ENCODE measurements at regions not wholly inside any gene's neighbourhood (a gene's known extent, or its start where the extent isn't known, plus 50 kb on each side); places are given as distances from the start of the nearest gene placed in this dataset.

DNA sequence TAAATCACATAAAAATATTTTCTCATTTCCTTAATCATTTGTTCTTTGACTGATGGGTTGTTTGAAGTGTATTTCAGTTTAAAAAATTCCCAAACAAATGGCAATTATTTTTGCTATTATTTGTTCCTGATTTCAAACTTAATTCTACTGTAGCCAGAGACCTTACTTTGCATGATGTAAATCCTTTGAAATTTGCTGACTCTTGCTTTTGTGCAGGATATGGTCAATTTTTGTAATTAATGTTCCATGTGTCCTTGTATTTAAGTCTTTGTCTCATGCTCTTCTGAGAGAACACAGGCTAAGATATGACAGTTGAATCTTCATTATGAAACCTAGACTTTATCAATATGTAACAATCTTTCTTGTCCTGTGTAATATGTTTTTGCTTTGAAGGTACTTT lies 295.0 kb upstream of the CHD6 start:
- RAD21 ChIA-PET (ENCODE audit: low non-redundant PET in 1 of 2, low total read pairs in 2 of 2, uncharacterized antibody in 2 of 2, unreplicated experiment in 2 of 2) = no interaction called here
- BruUV-seq (replicated peaks) = no TSS peak
- intact Hi-C loops (cut with micrococcal nuclease) = no loop called here

DNA sequence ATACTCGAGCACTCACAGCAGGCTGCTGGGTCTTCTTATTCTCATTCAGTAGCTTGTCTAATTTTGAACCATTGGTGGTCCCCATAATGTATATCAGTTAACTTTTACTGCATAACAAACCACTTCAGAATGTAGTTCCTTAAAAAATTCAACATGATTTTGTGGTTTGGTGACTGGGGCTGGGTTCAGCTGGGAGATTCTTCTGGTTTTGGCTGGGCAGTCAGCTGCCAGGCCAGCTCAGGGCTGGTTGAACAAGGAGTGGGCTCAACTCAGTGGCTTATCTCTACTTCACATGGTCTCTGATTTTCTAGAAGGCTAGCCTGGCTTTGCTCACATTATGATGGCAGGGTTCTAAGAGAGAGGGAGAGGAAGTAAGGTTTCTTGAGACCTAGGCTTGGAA lies 292.4 kb upstream of the CHD6 start:
- CTCF ChIA-PET = no interaction called here
- BruUV-seq (replicated peaks) = no TSS peak
- intact Hi-C loops (cut with micrococcal nuclease) = no loop called here
- no peak for TF ChIP-seq POLR2AphosphoS5 (IDR thresholded peaks at IDR 0.05; ENCODE audit: low read depth, low read length)
- no peak for TF ChIP-seq ZFX (IDR thresholded peaks at IDR 0.05)
- TF ChIP-seq, protein P1, sequence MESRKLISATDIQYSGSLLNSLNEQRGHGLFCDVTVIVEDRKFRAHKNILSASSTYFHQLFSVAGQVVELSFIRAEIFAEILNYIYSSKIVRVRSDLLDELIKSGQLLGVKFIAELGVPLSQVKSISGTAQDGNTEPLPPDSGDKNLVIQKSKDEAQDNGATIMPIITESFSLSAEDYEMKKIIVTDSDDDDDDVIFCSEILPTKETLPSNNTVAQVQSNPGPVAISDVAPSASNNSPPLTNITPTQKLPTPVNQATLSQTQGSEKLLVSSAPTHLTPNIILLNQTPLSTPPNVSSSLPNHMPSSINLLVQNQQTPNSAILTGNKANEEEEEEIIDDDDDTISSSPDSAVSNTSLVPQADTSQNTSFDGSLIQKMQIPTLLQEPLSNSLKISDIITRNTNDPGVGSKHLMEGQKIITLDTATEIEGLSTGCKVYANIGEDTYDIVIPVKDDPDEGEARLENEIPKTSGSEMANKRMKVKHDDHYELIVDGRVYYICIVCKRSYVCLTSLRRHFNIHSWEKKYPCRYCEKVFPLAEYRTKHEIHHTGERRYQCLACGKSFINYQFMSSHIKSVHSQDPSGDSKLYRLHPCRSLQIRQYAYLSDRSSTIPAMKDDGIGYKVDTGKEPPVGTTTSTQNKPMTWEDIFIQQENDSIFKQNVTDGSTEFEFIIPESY (IDR thresholded peaks at IDR 0.05; ENCODE audit: extremely low read depth, insufficient replicate concordance, low read length) = no peak
- TF ChIP-seq JUND (IDR thresholded peaks at IDR 0.05) = no peak
- TF ChIP-seq FOSL1 (IDR thresholded peaks at IDR 0.05; ENCODE audit: low read depth) = no peak
- TF ChIP-seq SRF (IDR thresholded peaks at IDR 0.05; ENCODE audit: low read depth) = no peak
- no peak for TF ChIP-seq ELF1 (IDR thresholded peaks at IDR 0.05; ENCODE audit: borderline replicate concordance, low read depth)
- TF ChIP-seq, protein P2, sequence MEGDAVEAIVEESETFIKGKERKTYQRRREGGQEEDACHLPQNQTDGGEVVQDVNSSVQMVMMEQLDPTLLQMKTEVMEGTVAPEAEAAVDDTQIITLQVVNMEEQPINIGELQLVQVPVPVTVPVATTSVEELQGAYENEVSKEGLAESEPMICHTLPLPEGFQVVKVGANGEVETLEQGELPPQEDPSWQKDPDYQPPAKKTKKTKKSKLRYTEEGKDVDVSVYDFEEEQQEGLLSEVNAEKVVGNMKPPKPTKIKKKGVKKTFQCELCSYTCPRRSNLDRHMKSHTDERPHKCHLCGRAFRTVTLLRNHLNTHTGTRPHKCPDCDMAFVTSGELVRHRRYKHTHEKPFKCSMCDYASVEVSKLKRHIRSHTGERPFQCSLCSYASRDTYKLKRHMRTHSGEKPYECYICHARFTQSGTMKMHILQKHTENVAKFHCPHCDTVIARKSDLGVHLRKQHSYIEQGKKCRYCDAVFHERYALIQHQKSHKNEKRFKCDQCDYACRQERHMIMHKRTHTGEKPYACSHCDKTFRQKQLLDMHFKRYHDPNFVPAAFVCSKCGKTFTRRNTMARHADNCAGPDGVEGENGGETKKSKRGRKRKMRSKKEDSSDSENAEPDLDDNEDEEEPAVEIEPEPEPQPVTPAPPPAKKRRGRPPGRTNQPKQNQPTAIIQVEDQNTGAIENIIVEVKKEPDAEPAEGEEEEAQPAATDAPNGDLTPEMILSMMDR (IDR thresholded peaks at IDR 0.05 in 2 of 3, conservative IDR thresholded peaks at IDR 0.05 in 1 of 3; ENCODE audit: borderline replicate concordance in 1 of 3, insufficient read depth in 1 of 3, low read depth in 2 of 3, low read length in 2 of 3) = no peak
- no peak for TF ChIP-seq TCF7L2 (IDR thresholded peaks at IDR 0.05; ENCODE audit: borderline replicate concordance, extremely low read depth, insufficient read depth, insufficient read length)
- no peak for TF ChIP-seq YY1 (IDR thresholded peaks at IDR 0.05; ENCODE audit: extremely low read depth, insufficient replicate concordance, low read depth, low read length)
- TF ChIP-seq EZH2 (IDR thresholded peaks at IDR 0.05) = no peak
- no peak for TF ChIP-seq CEBPB (IDR thresholded peaks at IDR 0.05; ENCODE audit: low read depth)
- TF ChIP-seq MAX (IDR thresholded peaks at IDR 0.05) = no peak

More for the DNA sequence above, 295.0 kb upstream of the CHD6 start:
- H3K9ac ChIP-seq (ENCODE audit: low read length) = no peak overlapping the region
- TF ChIP-seq, protein P3, sequence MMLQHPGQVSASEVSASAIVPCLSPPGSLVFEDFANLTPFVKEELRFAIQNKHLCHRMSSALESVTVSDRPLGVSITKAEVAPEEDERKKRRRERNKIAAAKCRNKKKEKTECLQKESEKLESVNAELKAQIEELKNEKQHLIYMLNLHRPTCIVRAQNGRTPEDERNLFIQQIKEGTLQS (IDR thresholded peaks at IDR 0.05) = no peak
- no peaks in the 10 kb centered on the region for H3K9me2 ChIP-seq (ENCODE audit: insufficient read depth)
- H3K36me3 ChIP-seq (ENCODE audit: control insufficient read depth in 1 of 2, insufficient read depth in 2 of 2, low read length in 2 of 2) = no peaks in the 10 kb centered on the region
- H4K20me1 ChIP-seq (ENCODE audit: insufficient read depth) = no peaks in the 10 kb centered on the region
- no peak overlapping the region for H3K4me2 ChIP-seq (ENCODE audit: low read length)
- H3K9me3 ChIP-seq (ENCODE audit: control insufficient read depth in 1 of 2, insufficient read depth in 1 of 2, low read depth in 1 of 2, low read length in 2 of 2) = peaks cover 0 to 4% of the 10 kb centered on the region in 2 experiments; a peak in 1 of 4 replicates
- POLR2A ChIA-PET = no interaction called here
- no peak overlapping the region for H3K4me3 ChIP-seq (replicated peaks in 1 of 2; ENCODE audit: low read depth in 1 of 2, low read length in 2 of 2)
- no peak overlapping the region for H2AFZ ChIP-seq (ENCODE audit: low read depth, low read length, poor library complexity, severe bottlenecking)
- no peaks in the 10 kb centered on the region for H3K79me2 ChIP-seq (ENCODE audit: insufficient read depth, low read length)
- ATAC-seq = no peak
- no peak overlapping the region for H3K27ac ChIP-seq (ENCODE audit: low read depth, low read length)
- CTCF ChIA-PET = no interaction called here
- H3K4me1 ChIP-seq (ENCODE audit: control insufficient read depth in 1 of 2, insufficient read depth in 2 of 2, low read length in 2 of 2) = no peaks in the 10 kb centered on the region
- DNase-seq (ENCODE audit: low read depth, low spot score) = no peak
- H3K27me3 ChIP-seq (ENCODE audit: insufficient read depth, low read length) = no peaks in the 10 kb centered on the region

More for the DNA sequence above, 292.4 kb upstream of the CHD6 start:
- Histone ChIP-seq H4K20me1 (ENCODE audit: insufficient read depth) (no peaks in the 10 kb centered on the region), H3K36me3 (ENCODE audit: control insufficient read depth in 1 of 2, insufficient read depth in 2 of 2, low read length in 2 of 2) (no peaks in the 10 kb centered on the region), H3K9me2 (ENCODE audit: insufficient read depth) (no peaks in the 10 kb centered on the region), H2AFZ (ENCODE audit: low read depth, low read length, poor library complexity, severe bottlenecking) (no peak overlapping the region), H3K27ac (ENCODE audit: low read depth, low read length) (no peak overlapping the region), H3K4me3 (replicated peaks in 1 of 2; ENCODE audit: low read depth in 1 of 2, low read length in 2 of 2) (no peak overlapping the region), H3K4me1 (ENCODE audit: control insufficient read depth in 1 of 2, insufficient read depth in 2 of 2, low read length in 2 of 2) (no peaks in the 10 kb centered on the region), H3K9me3 (ENCODE audit: control insufficient read depth in 1 of 2, insufficient read depth in 1 of 2, low read depth in 1 of 2, low read length in 2 of 2) (peaks cover 0 to 4% of the 10 kb centered on the region in 2 experiments; a peak in 1 of 4 replicates), H3K27me3 (ENCODE audit: insufficient read depth, low read length) (no peaks in the 10 kb centered on the region), H3K79me2 (ENCODE audit: insufficient read depth, low read length) (no peaks in the 10 kb centered on the region), H3K4me2 (ENCODE audit: low read length) (no peak overlapping the region), H3K9ac (ENCODE audit: low read length) (no peak overlapping the region)
- ATAC-seq (no peak), DNase-seq (ENCODE audit: low read depth, low spot score) (no peak)
- RAD21 ChIA-PET (ENCODE audit: low non-redundant PET in 1 of 2, low total read pairs in 2 of 2, uncharacterized antibody in 2 of 2, unreplicated experiment in 2 of 2) = no interaction called here
- POLR2A ChIA-PET = no interaction called here
